HG03103 (cell line): ENCODE measurements at regions not wholly inside any gene's neighbourhood (a gene's known extent, or its start where the extent isn't known, plus 50 kb on each side); places are given as distances from the start of the nearest gene placed in this dataset.

Source experiments
- ATAC-seq: cut with Tn5 transposase; IDR thresholded peaks from one replicate; pipeline ENCODE4 v1.9.1; 2021; ENCODE audit warnings: low read depth; ENCODE audit not compliant: unreplicated experiment

DNA sequence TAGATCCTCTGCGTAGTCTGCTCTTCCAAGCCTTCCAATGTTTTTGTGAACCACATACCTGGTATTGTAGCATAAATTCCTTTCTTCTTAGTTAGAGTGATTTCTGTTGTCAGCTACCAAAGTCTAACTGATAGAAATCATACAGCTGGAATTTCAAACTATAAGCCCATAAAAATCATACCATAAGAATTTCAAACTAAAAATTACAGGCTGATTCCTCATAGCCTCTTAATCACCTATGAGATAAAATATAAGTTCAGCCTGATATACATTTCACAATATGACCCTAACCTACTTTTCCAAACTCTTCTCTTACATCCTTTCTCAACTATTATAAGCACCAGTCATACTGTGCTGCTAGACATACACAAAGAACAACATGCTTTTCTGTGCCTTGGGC, 64.8 kb downstream of the PTHLH start:
- no peak for ATAC-seq

DNA sequence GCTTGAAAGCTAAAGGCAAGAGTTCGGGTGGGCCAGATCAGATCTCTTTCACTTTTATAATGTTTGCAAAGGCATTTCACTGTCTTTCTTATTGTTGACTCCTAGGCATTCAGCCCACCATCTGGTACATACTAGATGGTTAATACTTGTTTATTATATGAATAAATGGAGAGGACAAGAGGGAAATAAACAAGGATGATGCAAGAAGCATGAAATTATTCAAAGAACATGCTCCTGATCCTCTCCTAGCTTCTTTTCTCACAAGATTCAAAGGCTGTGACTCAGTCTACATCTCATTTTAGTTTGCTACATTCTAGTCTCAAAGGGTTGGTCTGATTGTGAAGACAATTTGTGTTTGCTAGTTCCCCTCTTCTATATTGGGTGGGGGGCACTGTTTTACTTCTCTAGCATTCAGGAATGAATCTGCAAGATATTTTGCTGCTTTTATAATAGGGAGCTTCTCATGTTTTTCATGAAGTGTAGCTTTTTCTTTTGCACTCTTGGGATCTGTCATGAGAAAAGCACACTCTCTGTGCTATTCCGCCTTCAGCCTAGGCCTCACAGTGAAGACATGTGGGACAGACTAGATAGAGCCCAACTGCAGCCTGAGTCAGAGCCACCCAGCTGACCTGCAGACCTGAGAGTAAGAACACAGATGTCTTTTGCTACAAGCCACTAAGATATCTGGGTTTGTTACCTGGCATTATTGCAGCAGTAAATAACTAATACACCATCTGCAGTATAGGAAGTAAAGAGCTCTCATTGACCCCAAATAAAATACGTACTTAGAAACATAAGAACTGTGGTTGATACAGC, 65.7 kb downstream of the PTHLH start:
- ATAC-seq, result no peak

DNA sequence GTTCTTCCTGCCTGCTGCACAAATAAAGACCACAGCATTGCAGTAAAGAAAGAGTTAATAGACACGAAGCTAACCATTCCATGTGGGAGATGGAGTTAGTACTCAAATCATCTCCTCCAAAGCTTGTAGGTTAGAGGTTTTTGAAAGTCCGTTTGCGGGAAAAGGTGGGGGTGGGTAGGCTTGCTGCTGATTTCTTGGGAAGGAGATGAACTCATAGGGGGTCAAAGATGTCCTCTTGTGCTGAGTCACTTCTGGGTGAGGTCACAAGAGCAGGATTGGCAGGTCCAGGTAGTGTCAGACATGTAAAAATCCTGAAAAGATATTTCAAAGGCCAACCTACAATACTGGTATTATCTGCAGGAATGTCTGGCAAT, 66.4 kb downstream of the PTHLH start:
- ATAC-seq, result no peak

DNA sequence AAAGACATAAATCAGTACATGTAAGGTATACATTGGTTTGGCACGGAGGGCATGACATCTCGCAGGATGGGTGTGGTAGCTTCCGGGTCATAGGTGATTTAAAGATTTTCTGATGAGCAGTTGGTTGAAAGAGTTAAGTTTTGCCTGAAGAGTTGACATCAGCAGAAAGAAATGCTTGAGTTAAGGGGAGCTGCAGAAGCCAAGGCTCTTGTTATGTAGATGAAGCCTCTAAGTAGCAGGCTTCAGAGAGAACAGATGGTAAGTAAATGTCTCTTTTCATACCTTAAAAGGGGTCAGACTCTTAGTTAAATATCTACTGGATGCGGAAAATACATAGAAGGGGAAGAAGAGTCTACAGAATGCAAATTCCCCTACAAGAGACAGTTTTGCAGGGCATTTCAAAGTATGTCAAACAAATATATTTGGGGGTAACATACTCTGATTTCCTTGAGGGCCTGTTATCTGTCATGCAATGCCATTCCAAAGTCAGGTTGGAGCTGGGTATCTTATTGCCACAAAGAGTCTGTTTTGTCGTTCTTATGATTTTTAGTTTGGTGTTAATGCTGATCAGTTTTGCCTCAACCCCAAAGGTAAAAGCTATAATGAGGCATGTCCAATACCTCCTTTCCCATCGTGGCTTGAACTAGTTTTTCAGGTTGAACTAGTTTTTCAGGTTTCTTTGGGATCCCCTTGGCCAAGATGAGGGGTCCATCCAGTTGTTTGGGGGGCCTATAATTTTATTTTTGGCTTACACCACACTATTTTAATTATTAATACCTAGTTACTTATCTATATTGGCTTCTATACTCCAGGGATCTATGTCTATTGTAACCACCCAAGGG, 67.0 kb downstream of the PTHLH start:
- no peak for ATAC-seq

DNA sequence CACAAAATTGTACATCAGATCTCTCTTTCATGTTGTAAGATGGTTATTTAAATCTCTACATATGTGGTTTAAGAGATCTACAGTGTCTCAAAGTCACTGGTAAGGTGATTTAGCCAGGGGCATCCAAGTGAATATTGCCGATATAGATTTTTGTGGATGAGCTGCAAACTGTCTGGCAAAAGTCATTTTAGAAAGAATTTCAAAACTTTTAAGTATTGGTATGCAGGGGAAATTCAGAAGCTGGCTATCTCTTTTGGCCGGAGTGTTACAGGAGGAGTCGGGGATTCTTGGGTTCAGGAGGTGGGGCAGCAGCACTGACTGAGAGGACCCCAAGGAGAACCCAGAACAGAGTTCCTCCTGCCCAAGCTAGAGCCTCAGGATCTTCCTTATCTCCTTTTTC, 69.9 kb downstream of the PTHLH start:
- no peak for ATAC-seq

DNA sequence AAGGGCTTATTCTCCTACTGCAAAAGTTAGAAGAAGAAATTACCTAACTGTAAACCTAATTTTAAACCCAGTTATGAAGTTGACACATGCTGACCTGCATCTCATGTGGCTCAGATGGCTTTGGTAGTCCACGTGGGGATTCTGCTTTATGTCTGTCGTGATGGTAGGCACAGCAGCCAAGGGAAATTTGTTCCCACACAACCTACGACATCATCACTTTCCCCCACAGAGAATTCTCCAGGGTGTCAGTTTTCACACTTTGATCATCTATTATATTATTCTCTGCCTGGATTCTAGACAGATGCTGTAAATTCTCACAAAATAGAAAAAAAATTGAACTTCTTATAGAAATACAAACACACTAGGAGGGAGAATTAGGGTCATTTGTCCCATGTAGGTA, 70.6 kb downstream of the PTHLH start:
- no peak for ATAC-seq

DNA sequence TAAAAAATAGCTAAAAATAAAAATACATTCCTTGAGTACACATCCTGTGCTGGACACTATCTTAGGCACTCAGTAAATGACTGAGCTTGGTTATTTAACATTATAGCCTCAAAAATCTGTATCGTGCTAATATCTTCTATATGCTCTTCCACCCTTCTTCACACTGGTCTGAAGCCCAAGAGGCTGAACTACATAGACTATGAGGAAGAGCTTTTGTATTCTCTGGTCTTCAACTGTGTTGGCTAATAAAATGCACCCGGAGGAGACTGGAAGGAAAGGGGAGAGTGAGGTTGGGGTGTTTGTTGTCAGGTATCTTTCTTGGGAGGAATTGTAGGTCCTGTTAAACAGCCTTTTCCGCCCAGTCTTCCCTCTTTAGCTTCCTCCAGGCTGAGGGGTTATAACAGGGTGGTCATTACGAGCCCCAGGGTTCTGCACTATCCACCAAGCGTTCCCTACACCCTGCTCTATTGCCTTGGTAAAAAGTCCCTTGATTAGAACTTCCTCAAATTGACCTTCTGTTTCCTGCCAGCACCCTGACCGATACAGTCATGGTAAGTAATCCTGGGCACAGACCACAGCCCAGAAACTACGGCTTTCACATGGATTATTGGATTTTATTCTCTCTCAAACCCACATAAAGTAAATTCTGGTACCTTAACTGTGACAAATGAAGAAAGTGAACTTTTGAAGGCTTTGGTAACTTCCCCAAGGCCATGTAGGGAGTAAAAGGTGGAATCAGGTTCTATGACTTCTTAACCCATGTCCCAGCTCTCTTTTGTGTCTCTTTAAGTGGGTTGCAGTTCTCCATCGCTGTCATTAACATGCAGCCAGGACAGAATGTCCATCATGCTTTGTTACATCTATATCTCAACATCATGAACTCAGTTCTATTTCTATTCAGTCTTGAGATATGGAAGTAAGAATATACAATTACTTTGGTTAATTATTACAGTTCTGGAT, 71.3 kb downstream of the PTHLH start:
- peak; percentile 53 for ATAC-seq

DNA sequence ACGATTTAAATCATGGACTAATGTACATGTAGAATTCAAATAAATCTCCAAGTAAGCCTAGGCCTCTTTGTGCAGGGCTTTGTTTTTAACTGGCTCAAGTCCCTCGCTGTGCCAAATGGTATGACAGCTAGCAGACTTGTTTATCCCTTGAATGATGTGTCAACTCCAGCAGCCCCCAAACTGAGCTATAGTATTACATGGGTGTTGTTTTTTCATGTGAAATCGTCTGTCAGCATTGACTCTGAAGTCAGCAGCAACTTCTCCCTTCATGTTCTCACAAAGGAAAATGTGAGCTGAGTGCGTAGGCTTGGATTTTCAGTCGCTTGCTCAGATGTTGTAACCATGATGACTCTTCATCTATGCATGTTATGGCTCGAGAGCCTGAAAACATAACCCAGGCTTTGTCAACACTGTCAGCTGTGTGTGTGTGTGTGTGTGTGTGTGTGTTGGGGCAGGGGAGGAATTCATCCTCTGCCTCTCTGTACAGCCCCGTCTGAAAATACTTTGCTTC, 73.3 kb downstream of the PTHLH start:
- no peak for ATAC-seq

DNA sequence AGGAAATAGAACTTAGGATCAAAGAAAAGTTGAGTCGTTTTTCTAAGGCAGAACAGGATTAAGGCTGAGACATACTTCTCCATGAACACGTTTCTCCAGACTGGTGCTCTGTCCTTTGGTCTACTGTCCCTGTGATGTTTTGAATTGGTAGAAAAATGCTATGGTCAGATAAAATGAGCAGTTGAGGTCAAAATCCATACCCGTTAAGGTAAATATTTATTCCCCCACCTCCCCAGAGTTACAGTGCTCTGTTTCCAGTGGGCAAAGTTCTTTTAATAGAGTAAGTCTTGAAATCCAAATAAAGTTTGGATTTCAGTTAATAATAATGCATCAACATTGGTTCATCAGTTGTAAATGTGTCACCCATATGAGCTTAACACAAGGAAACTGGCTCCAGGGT, 74.5 kb downstream of the PTHLH start:
- ATAC-seq, result no peak

DNA sequence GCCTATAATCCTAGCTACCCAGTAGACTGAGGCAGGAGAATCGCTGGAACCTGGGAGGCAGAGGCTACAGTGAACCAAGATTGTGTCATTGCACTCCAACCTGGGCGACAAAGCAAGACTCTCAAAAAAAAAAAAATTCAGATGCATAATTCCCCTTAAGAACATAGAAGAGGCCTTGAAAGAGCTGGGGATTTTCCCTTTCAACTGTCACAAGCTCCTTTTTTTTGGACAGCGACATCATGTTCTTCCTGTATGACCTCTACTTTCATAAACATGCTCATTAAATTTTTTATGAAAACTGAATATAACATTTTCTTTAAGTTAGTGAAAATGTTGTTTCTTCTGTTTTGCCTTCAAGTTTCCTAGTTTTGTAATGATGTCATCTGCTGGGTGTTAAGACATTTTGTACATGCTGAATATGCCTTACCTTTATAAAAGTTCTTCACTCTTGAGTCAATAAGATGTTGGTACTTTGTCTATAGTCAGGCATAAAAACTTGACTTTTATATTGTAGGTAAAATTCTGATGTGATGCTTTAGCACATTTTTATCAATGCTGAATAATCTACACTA, 76.0 kb downstream of the PTHLH start:
- no peak for ATAC-seq

DNA sequence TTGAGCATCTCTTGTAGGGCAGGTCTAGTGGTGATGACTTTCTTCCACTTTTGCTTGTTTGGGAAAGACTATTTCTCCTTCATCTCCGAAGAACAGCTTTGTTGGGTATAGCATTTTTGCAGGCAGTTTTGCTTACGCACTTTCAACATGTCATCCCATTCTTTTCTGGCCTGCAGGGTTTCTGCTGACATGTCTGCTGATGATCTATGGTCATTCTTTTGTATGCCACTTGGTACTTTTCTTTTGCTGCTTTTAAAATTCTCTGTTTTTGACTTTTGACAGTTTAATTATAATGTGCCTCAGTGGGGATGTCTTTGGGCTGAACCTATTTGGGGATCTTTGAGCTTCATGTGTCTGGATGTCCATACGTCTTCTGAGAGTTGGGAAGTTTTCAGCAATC, 78.2 kb downstream of the PTHLH start:
- no peak for ATAC-seq

DNA sequence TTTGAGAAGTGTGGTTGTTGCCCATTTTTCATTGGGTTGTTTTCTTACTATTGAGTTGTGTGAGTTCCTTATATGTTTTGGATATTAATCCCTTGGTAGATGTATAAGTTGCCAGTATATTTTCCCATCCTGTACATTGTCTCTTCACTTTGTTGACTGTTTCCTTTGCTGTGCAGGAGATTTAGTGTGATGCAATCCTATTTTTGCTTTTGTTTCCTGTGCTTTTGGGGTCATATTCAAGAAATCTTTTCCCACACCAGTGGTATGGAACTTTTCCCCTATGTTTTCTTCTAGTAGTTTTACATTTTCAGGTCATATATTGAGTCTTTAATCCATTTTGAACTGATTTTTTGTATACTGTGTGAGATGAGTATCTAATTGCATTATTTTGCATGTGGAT, 92.8 kb downstream of the PTHLH start:
- ATAC-seq, result no peak

DNA sequence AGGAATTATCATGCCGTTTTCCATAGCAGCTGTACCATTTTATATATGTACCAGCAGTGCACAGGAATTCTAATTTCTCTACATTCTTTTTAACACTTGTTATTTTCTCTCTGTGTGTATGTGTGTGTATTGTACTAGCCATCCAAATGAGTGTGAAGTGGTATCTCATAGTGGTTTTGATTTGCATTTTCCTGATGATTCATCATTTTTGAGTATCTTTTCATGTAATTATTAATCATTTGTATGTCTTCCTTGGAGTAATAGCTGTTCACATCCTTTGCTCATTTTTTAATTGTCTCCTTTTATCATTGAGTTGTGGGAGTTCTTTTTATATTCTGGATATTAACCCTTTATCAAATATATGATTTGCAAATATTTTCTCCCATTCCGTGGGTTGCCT, 95.6 kb upstream of the MANSC4 start:
- no peak for ATAC-seq

DNA sequence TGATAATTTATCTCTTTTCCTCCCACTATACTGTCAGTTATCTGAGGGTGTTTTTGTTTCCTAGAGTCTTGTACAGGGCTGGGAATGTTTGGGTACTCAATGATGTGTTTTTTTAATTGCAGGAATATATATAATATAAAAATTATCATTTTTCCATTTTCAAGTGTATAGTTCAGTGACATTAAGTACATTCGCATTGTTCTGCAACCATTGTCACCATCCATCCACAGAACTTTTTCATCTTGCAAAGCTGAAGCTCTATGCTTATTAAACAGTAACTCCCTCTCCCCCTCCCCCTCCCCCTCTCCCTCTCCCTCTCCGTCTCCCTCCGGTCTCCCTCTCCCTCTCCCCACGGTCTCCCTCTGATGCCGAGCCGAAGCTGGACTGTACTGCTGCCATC, 93.0 kb upstream of the MANSC4 start:
- ATAC-seq, result no peak

DNA sequence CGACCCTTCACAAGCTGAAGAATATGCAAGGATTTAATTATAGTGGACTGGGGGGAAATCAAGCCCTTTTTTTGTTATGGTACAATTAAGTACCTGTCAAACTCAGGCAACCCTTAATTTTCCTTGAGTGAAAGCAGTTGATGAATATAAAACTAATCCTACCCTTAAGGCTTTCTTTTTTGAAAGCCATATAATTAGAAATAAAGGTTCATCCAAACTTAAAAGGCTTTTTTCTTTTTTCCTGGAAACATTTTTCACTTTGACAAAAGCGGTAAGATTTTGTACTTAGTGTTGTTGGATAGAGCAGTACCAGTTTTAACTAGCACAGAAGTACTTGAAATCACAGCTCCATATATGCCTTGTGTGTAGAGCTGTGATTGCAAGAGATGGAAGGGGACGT, 91.9 kb upstream of the MANSC4 start:
- ATAC-seq, result no peak

DNA sequence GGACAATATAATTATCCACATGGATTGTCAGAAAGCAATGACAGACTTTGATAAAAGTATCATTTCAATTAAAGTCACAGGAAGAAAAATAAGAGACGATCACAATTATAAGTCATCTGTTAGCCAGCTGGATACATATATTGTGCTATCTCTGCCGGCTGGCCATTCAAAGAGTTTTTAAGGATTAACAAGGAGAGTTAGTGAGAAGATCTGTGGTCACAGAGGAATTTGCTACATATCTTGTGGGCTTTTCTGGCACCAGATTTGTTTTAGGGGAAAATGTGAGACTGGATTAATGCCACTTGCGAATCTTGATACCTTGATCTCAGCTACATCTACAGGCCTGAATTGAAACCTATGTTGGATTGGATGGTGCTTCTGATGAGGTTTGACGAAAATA, 90.9 kb upstream of the MANSC4 start:
- ATAC-seq, result no peak

DNA sequence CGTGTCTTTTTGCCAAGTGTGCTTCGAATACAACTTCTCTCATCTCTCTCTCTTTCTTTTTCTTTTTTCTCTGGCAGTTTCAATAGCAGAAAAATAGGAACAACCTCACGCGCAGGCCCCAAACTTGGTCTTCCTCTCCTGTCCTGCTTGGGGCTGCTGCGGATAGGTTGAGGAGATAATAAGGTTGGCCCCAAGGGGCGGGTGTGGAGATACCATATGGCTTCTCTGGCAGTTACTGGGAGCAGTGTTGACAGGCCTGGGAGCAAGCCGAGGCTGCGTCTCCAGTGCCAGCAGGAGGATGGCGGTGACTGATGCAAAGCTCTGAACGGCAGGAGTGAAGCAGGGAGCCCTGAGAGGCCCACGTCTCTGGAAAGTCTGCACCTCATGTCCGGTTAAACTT, 89.5 kb upstream of the MANSC4 start:
- ATAC-seq, result no peak

DNA sequence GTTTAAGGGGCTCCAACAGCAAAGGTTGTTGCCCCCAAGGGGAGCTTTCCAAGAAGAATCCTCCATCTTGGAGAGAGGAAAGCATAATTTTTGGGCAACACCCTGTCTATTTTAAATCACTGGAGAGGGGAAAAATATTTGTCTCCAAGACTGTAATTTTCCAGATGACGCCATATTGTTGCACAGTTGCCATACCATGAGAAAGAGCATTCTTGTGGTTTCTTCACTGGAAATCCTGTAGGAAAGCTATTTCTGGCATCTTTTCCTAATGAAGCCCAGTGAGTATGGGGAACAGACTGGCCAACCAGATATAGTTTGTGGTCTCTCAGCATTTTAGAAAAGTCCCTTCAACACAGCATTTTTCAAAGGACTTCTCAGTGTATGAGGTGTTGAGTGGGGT, 88.1 kb upstream of the MANSC4 start:
- no peak for ATAC-seq

DNA sequence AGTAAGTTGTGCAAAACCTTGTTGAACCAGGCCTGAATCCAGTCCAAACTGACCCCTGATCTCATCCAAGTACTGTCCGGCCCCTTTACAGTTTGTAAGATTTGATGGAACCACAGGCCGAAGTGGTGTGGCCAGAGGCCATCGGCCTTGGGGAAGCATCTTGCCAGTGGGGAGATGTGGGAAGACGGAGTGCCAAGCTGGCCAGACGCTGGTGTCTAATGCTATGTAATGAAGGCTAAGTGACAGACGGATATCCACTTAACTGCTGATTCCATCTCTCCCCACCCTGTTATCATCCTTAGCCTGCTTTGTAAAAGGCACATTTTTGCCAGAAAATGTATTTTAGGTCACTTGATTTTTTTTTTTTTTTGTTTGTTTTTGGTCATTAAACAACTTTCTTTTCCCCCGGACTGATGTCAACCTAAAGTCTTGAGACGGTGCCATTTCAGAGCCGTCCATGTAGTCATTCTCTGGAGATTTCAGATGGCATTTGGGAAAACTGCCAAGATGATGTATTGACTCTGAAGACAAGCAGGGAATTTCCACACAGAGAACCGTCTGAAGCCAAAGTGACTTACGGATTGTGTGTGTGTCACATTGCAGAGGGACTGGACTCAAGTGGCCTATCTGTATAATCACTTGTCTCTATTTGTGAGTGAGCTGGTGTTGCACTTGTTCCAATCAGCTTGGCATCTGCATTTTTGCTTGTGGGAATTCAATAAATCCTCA, 86.5 kb upstream of the MANSC4 start:
- ATAC-seq, result no peak

DNA sequence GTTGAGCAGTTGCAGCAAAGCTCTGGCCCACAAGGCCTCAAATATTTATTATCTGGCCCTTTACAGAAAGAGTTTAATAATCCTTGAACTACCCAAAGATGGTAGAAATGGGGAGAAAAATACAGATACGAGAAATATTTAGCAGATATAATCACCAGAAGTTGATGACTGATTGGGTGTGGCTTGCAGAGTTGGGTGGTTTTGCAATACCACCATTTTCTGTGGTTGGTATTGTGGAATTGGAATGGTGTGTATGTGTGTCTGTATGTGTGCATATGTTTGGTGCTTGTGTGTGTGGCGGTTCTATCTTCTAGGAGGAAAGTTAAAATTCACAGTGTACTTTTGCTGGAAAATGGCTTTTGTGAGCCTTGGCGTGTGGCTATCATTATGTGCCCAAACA, 85.4 kb upstream of the MANSC4 start:
- ATAC-seq, result no peak
